HepG2 (cell line): ENCODE measurements at regions not wholly inside any gene's neighbourhood (a gene's known extent, or its start where the extent isn't known, plus 50 kb on each side); places are given as distances from the start of the nearest gene placed in this dataset.

Experiments used
- ATAC-seq: fragments of 200-7000 bp; cut with Tn5 transposase; 3 replicates; pipeline ENCODE4 v1.9.1; 2020; ENCODE audit warnings: mild to moderate bottlenecking, moderate library complexity
- BruUV-seq: library from RNA; stranded (reverse); fragments of 400-500 nt; replicated peaks from 2 replicates; lab custom pipeline; 2021; lab: Mats Ljungman, UMichigan
- CTCF ChIA-PET: fragments of 300-600 bp; formaldehyde crosslinking; extraction: SDS; loops from one replicate; lab custom pipeline; 2021; ENCODE audit warnings: low total read pairs, inconsistent platforms, low intra/inter-chr PET ratio; lab: Yijun Ruan, JAX
- POLR2A ChIA-PET: fragments of 350-600 bp; sonication (Branson Sonifier 250); formaldehyde crosslinking; loops from one replicate; lab custom pipeline; 2020; ENCODE audit warnings: antibody characterized with exemption, inconsistent platforms; lab: Yijun Ruan, JAX
- DNase-seq: peaks from one replicate; pipeline ENCODE4 v3.0.0-alpha.2; 2015; ENCODE audit warnings: low spot score
- FAIRE-seq: peaks from 3 replicates; lab custom pipeline; 2011; peaks lifted over from hg19 to GRCh38; lab: Jason Lieb, UNC
- H2AFZ ChIP-seq: one replicate; pipeline ENCODE4 v1.6.1; 2011; ENCODE audit warnings: low read length, inconsistent platforms
- H3K27ac ChIP-seq: fragments of 300-600 bp; 3 replicates; pipeline ENCODE4 v1.8.0; 2011; ENCODE audit warnings: mixed run types, mild to moderate bottlenecking, mixed read lengths, low read length, inconsistent platforms; ENCODE audit not compliant: insufficient read depth; ENCODE audit errors: extremely low read length
- H3K27me3 ChIP-seq, 2 experiments: fragments of 200-600 bp in 1 of 2; 2 replicates in 1 of 2; 3 replicates in 1 of 2; pipeline versions ENCODE4 v1.6.0 to v1.8.0; 2011; ENCODE audit warnings: low read length in 2 of 2, mild to moderate bottlenecking in 2 of 2, moderate library complexity in 2 of 2, inconsistent platforms in 1 of 2; ENCODE audit not compliant: insufficient read depth in 2 of 2, control insufficient read depth in 1 of 2
- H3K36me3 ChIP-seq, 2 experiments: fragments of 200-600 bp in 1 of 2; replicated peaks in 1 of 2; 2 replicates in 1 of 2; 3 replicates in 1 of 2; pipeline versions ENCODE4 v1.5.1 to v1.8.0; 2011; ENCODE audit warnings: low read length in 2 of 2, inconsistent platforms in 1 of 2; ENCODE audit not compliant: insufficient read depth in 2 of 2, control insufficient read depth in 1 of 2
- H3K4me1 ChIP-seq: 2 replicates; pipeline ENCODE4 v1.5.1; 2012; ENCODE audit warnings: low read length, inconsistent platforms; ENCODE audit not compliant: insufficient read depth
- H3K4me2 ChIP-seq: 2 replicates; pipeline ENCODE4 v1.6.0; 2011; ENCODE audit warnings: low read depth, low read length, inconsistent platforms
- H3K4me3 ChIP-seq, 3 experiments: fragments of 200-600 bp in 1 of 3; sonication (generic), shearing (Covaris generic) in 1 of 3; replicated peaks in 1 of 3; 2 replicates each; pipeline ENCODE4 v1.5.1; 2011 to 2016; ENCODE audit warnings: low read length in 3 of 3, inconsistent platforms in 2 of 3, low read depth in 2 of 3, mild to moderate bottlenecking in 2 of 3, control low read depth in 1 of 3, mixed read lengths in 1 of 3; ENCODE audit not compliant: insufficient read depth in 1 of 3
- H3K79me2 ChIP-seq: one replicate; pipeline ENCODE4 v1.6.1; 2011; ENCODE audit warnings: low read length, inconsistent platforms; ENCODE audit not compliant: insufficient read depth
- H3K9ac ChIP-seq: 2 replicates; pipeline ENCODE4 v1.6.0; 2011; ENCODE audit warnings: mild to moderate bottlenecking, low read depth, low read length, inconsistent platforms; ENCODE audit not compliant: insufficient read depth
- H3K9me3 ChIP-seq: 2 replicates; pipeline ENCODE4 v1.5.1; 2012; ENCODE audit warnings: mild to moderate bottlenecking, low read length
- H4K20me1 ChIP-seq: 2 replicates; pipeline ENCODE4 v1.6.0; 2011; ENCODE audit warnings: inconsistent platforms, mild to moderate bottlenecking, low read length, moderate library complexity; ENCODE audit not compliant: insufficient read depth
- AGO2 ChIP-seq: fragments of 200-400 bp; formaldehyde crosslinking; optimal IDR thresholded peaks from 2 replicates; pipeline ENCODE3; 2017; ENCODE audit warnings: mild to moderate bottlenecking, low read depth, low read length, moderate library complexity
- BRCA1 ChIP-seq: sonication (generic); formaldehyde crosslinking; IDR thresholded peaks from 2 replicates; pipeline ENCODE4 v1.4.0; 2020; ENCODE audit warnings: missing genetic modification reagents
- CENPX ChIP-seq: sonication (generic); formaldehyde crosslinking; IDR thresholded peaks from 2 replicates; pipeline ENCODE4 v1.9.0; 2021; ENCODE audit warnings: mild to moderate bottlenecking, missing genetic modification reagents, moderate library complexity
- EP300 ChIP-seq, 3 experiments: sonication (generic) in 1 of 3; formaldehyde crosslinking in 1 of 3; IDR thresholded peaks; 2 replicates each; pipeline versions ENCODE4 v1.5.1 to v1.6.1; 2011 to 2020; ENCODE audit warnings: low read depth in 2 of 3, low read length in 2 of 3, borderline replicate concordance in 1 of 3, improper control_type of control experiment in 1 of 3, mild to moderate bottlenecking in 1 of 3, missing genetic modification reagents in 1 of 3, moderate library complexity in 1 of 3
- KAT7 ChIP-seq: IDR thresholded peaks from 2 replicates; pipeline ENCODE4 v1.6.1; 2018; ENCODE audit warnings: borderline replicate concordance, missing compliant biosample characterization
- PAWR ChIP-seq: sonication (generic); formaldehyde crosslinking; IDR thresholded peaks from 2 replicates; pipeline ENCODE4 v1.4.0; 2020; ENCODE audit warnings: missing genetic modification reagents, mild to moderate bottlenecking, borderline replicate concordance
- TAF1 ChIP-seq: sonication (generic); formaldehyde crosslinking; IDR thresholded peaks from 2 replicates; pipeline ENCODE4 v1.4.0; 2020; ENCODE audit warnings: missing genetic modification reagents
- WIZ ChIP-seq: sonication (generic); formaldehyde crosslinking; IDR thresholded peaks from 2 replicates; pipeline ENCODE4 v1.5.1; 2020; ENCODE audit warnings: mild to moderate bottlenecking, missing genetic modification reagents
- ZBTB42 ChIP-seq: sonication (generic); formaldehyde crosslinking; IDR thresholded peaks from 2 replicates; pipeline ENCODE4 v1.5.0; 2020; ENCODE audit warnings: mild to moderate bottlenecking, missing genetic modification reagents
- ZC3H4 ChIP-seq: sonication (generic); formaldehyde crosslinking; IDR thresholded peaks from 2 replicates; pipeline ENCODE4 v1.4.0; 2020; ENCODE audit warnings: missing genetic modification reagents, borderline replicate concordance
- ZNF354B ChIP-seq: sonication (generic); formaldehyde crosslinking; IDR thresholded peaks from 2 replicates; pipeline ENCODE4 v1.8.0; 2022; ENCODE audit warnings: mild to moderate bottlenecking, missing genetic modification reagents
- WGBS: methylation state at CpG from one replicate; pipeline ENCODE4 v1.1.6; 2017; ENCODE audit warnings: low lambda C conversion rate; 5-methylcytosine and 5-hydroxymethylcytosine counted together
- in situ Hi-C: cut with HindIII; loops from 2 replicates; pipeline ENCODE4 v1.10.0; 2017; ENCODE audit warnings: low pct_unique_long_range_greater_than_20kb; ENCODE audit not compliant: extremely low pct_ligation_motif_present
- intact Hi-C: fragments of 100-400 bp; cut with micrococcal nuclease; formaldehyde crosslinking; loops from one replicate; pipeline ENCODE4 v1.10.0; 2022; ENCODE audit not compliant: unreplicated experiment

- Histone ChIP-seq H3K27ac (no peak overlapping the region), H2AFZ (no peak overlapping the region), H3K36me3 (no peaks in the 10 kb centered on the region), H3K79me2 (no peaks in the 10 kb centered on the region), H3K9ac (no peak overlapping the region), H3K27me3 (no peaks in the 10 kb centered on the region), H3K9me3 (peaks cover 96% of the 10 kb centered on the region), H3K4me2 (no peak overlapping the region), H4K20me1 (no peaks in the 10 kb centered on the region), H3K4me3 (no peak overlapping the region), H3K4me1 (no peaks in the 10 kb centered on the region)
- ChIA-PET CTCF (no interaction called here), POLR2A (no interaction called here)
- no peak for FAIRE-seq
- no peak for DNase-seq
- BruUV-seq, result no TSS peak
- intact Hi-C loops, result no loop called here
- in situ Hi-C loops, result no loop called here
- 0% methylated on average over 1 of the region's 1 CpG for whole genome bisulfite sequencing
- ATAC-seq, result no peak
- no peak for TF ChIP-seq ZNF354B (CRISPR knock-in tag)
- no peak for TF ChIP-seq PAWR
- TF ChIP-seq, all 625 proteins: peak for 0
Measured at GRCh38 chr16:35497399-35497798, 2038.0 kb downstream of the TP53TG3F start.

- H3K9me3 ChIP-seq, result peaks cover 89% of the 10 kb centered on the region
- ChIA-PET CTCF (no interaction called here), POLR2A (no interaction called here)
- no peaks in the 10 kb centered on the region for H3K79me2 ChIP-seq
- H3K9ac ChIP-seq, result no peak overlapping the region
- no peak for DNase-seq
- no peak overlapping the region for H2AFZ ChIP-seq
- no peaks in the 10 kb centered on the region for H4K20me1 ChIP-seq
- H3K4me2 ChIP-seq, result no peak overlapping the region
- no peaks in the 10 kb centered on the region for H3K4me1 ChIP-seq
- H3K4me3 ChIP-seq, result no peak overlapping the region
- no peaks in the 10 kb centered on the region for H3K36me3 ChIP-seq
- BruUV-seq, result no TSS peak
- WGBS, result 62% methylated on average over 50 of the region's 51 CpGs
- H3K27me3 ChIP-seq, result no peaks in the 10 kb centered on the region
- no peak for ATAC-seq
- intact Hi-C loops, result no loop called here
- no peak for TF ChIP-seq WIZ (CRISPR knock-in tag)
- TF ChIP-seq TAF1 (CRISPR knock-in tag), result no peak
- no peak for TF ChIP-seq BRCA1 (CRISPR knock-in tag)
- no peak for TF ChIP-seq CENPX
- TF ChIP-seq ZBTB42 (CRISPR knock-in tag), result no peak
- TF ChIP-seq KAT7 (CRISPR knock-in tag), result no peak
- TF ChIP-seq ZC3H4, result no peak
- TF ChIP-seq EP300 (IDR thresholded peaks at IDR 0.05; ENCODE audit: low read depth in 2 of 2, low read length in 2 of 2), result no peak
- no peak for TF ChIP-seq EP300 (CRISPR knock-in tag; IDR thresholded peaks at IDR 0.05; ENCODE audit: borderline replicate concordance)
- TF ChIP-seq AGO2, result no peak
- no peak overlapping the region for H3K27ac ChIP-seq
- in situ Hi-C loops, result no loop called here
- no peak for FAIRE-seq
Measured at GRCh38 chr16:35506018-35506897, 2046.8 kb downstream of the TP53TG3F start.
